DND-41 (cell line): ENCODE measurements at regions not wholly inside any gene's neighbourhood (a gene's known extent, or its start where the extent isn't known, plus 50 kb on each side); places are given as distances from the start of the nearest gene placed in this dataset.

Experiments used
- ATAC-seq: fragments of 200-7000 bp; cut with Tn5 transposase; 3 replicates; pipeline ENCODE4 v1.9.1; 2021; ENCODE audit warnings: low read depth; ENCODE audit not compliant: insufficient read depth
- DNase-seq: peaks from one replicate; pipeline ENCODE4 v3.0.0-alpha.2; 2020
- H2AFZ ChIP-seq: 2 replicates; pipeline ENCODE4 v1.6.0; 2012; ENCODE audit warnings: low read depth, low read length
- H3K27ac ChIP-seq: 2 replicates; pipeline ENCODE4 v1.5.1; 2012; ENCODE audit warnings: low read length, inconsistent platforms
- H3K27me3 ChIP-seq: fragments of 200-600 bp; sonication (generic); 2 replicates; pipeline ENCODE4 v1.6.0; 2012; ENCODE audit warnings: low read length, mild to moderate bottlenecking, inconsistent platforms; ENCODE audit not compliant: insufficient read depth, poor library complexity
- H3K36me3 ChIP-seq: 2 replicates; pipeline ENCODE4 v1.5.1; 2012; ENCODE audit warnings: low read length, inconsistent platforms; ENCODE audit not compliant: insufficient read depth
- H3K4me1 ChIP-seq: 2 replicates; pipeline ENCODE4 v1.5.1; 2012; ENCODE audit warnings: mild to moderate bottlenecking, low read length; ENCODE audit not compliant: insufficient read depth
- H3K4me2 ChIP-seq: 2 replicates; pipeline ENCODE4 v1.6.0; 2012; ENCODE audit warnings: mild to moderate bottlenecking, moderate library complexity, low read length, inconsistent platforms; ENCODE audit not compliant: insufficient read depth
- H3K4me3 ChIP-seq, 2 experiments: fragments of 200-600 bp in 1 of 2; shearing (Covaris generic) in 1 of 2; 2 replicates each; pipeline ENCODE4 v1.5.1; 2012 to 2016; ENCODE audit warnings: inconsistent platforms in 2 of 2, low read length in 2 of 2, mild to moderate bottlenecking in 2 of 2, low read depth in 1 of 2, moderate library complexity in 1 of 2
- H3K79me2 ChIP-seq: 2 replicates; pipeline ENCODE4 v1.6.0; 2012; ENCODE audit warnings: low read length, inconsistent platforms; ENCODE audit not compliant: insufficient read depth
- H3K9ac ChIP-seq: 2 replicates; pipeline ENCODE4 v1.6.0; 2012; ENCODE audit warnings: low read depth, mild to moderate bottlenecking, inconsistent platforms, low read length, moderate library complexity
- H3K9me3 ChIP-seq: 2 replicates; pipeline ENCODE4 v1.5.1; 2012; ENCODE audit warnings: low read length, moderate library complexity, mild to moderate bottlenecking, inconsistent platforms; ENCODE audit not compliant: insufficient read depth, severe bottlenecking
- H4K20me1 ChIP-seq: 2 replicates; pipeline ENCODE4 v1.6.0; 2012; ENCODE audit warnings: low read length; ENCODE audit not compliant: insufficient read depth
- CTCF ChIP-seq: IDR thresholded peaks from 2 replicates; pipeline ENCODE4 v1.5.1; 2012; ENCODE audit warnings: borderline replicate concordance, low read length, moderate library complexity, mild to moderate bottlenecking; ENCODE audit not compliant: poor library complexity, severe bottlenecking; ENCODE audit errors: extremely low read depth
- EZH2 ChIP-seq: IDR thresholded peaks from 3 replicates; pipeline ENCODE4 v1.6.1; 2012; ENCODE audit warnings: borderline replicate concordance, low read depth, mild to moderate bottlenecking, moderate library complexity, low read length, inconsistent platforms; ENCODE audit not compliant: severe bottlenecking

- Histone ChIP-seq H3K36me3 (no peaks in the 10 kb centered on the region), H3K9me3 (no peaks in the 10 kb centered on the region), H4K20me1 (no peaks in the 10 kb centered on the region), H3K27me3 (no peaks in the 10 kb centered on the region), H3K27ac (no peak overlapping the region), H3K4me1 (no peaks in the 10 kb centered on the region), H3K4me3 (no peak overlapping the region), H3K9ac (no peak overlapping the region), H3K79me2 (no peaks in the 10 kb centered on the region), H2AFZ (no peak overlapping the region), H3K4me2 (no peak overlapping the region)
- DNase-seq (no peak), ATAC-seq (no peak)
- TF ChIP-seq CTCF (no peak), EZH2 (no peak)
Observed at GRCh38 chr3:64976456-64976855, 288.7 kb upstream of the ADAMTS9 start.

- Histone ChIP-seq H2AFZ (no peak overlapping the region), H3K9me3 (no peaks in the 10 kb centered on the region), H3K4me1 (no peaks in the 10 kb centered on the region), H4K20me1 (no peaks in the 10 kb centered on the region), H3K4me2 (no peak overlapping the region), H3K4me3 (no peak overlapping the region), H3K36me3 (no peaks in the 10 kb centered on the region), H3K79me2 (no peaks in the 10 kb centered on the region), H3K27ac (no peak overlapping the region), H3K9ac (no peak overlapping the region), H3K27me3 (no peaks in the 10 kb centered on the region)
- DNase-seq (no peak), ATAC-seq (no peak)
- TF ChIP-seq CTCF, result no peak
- TF ChIP-seq EZH2, result no peak
Observed at GRCh38 chr3:64975147-64975546, 287.3 kb upstream of the ADAMTS9 start.

GRCh38 chr3:64974401-64974800 lies 286.6 kb upstream of the ADAMTS9 start:
- Histone ChIP-seq H3K4me2 (no peak overlapping the region), H3K27ac (no peak overlapping the region), H3K4me1 (no peaks in the 10 kb centered on the region), H3K27me3 (no peaks in the 10 kb centered on the region), H2AFZ (no peak overlapping the region), H3K9ac (no peak overlapping the region), H3K9me3 (no peaks in the 10 kb centered on the region), H4K20me1 (no peaks in the 10 kb centered on the region), H3K36me3 (no peaks in the 10 kb centered on the region), H3K79me2 (no peaks in the 10 kb centered on the region), H3K4me3 (no peak overlapping the region)
- DNase-seq (no peak), ATAC-seq (no peak)
- TF ChIP-seq EZH2 (no peak), CTCF (no peak)

GRCh38 chr3:64972793-64973192 lies 285.0 kb upstream of the ADAMTS9 start:
- TF ChIP-seq EZH2, result no peak
- no peak for TF ChIP-seq CTCF
- ATAC-seq (no peak), DNase-seq (no peak)
- H3K9me3 ChIP-seq, result no peaks in the 10 kb centered on the region
- H3K36me3 ChIP-seq, result no peaks in the 10 kb centered on the region
- no peaks in the 10 kb centered on the region for H3K79me2 ChIP-seq
- no peak overlapping the region for H2AFZ ChIP-seq
- H3K4me2 ChIP-seq, result no peak overlapping the region
- H3K27ac ChIP-seq, result no peak overlapping the region
- no peaks in the 10 kb centered on the region for H3K4me1 ChIP-seq
- no peak overlapping the region for H3K4me3 ChIP-seq
- H3K27me3 ChIP-seq, result no peaks in the 10 kb centered on the region
- no peak overlapping the region for H3K9ac ChIP-seq
- H4K20me1 ChIP-seq, result no peaks in the 10 kb centered on the region
